Neural progenitor cell (in vitro differentiated cells): ENCODE measurements at regions not wholly inside any gene's neighbourhood (a gene's known extent, or its start where the extent isn't known, plus 50 kb on each side); places are given as distances from the start of the nearest gene placed in this dataset.

Source experiments
- CTCF ChIP-seq: fragments of 200-600 bp; sonication (generic); IDR thresholded peaks from 2 replicates; pipeline ENCODE4 v1.5.1; 2017; ENCODE audit warnings: antibody characterized with exemption, mild to moderate bottlenecking
- EZH2 ChIP-seq: fragments of 200-600 bp; sonication (generic); IDR thresholded peaks from 2 replicates; pipeline ENCODE4 v1.6.1; 2017; ENCODE audit warnings: antibody characterized with exemption, mild to moderate bottlenecking, moderate library complexity
- EZH2phosphoT487 ChIP-seq: fragments of 200-600 bp; sonication (generic); IDR thresholded peaks from 2 replicates; pipeline ENCODE4 v1.6.1; 2017; ENCODE audit warnings: antibody characterized with exemption

DNA sequence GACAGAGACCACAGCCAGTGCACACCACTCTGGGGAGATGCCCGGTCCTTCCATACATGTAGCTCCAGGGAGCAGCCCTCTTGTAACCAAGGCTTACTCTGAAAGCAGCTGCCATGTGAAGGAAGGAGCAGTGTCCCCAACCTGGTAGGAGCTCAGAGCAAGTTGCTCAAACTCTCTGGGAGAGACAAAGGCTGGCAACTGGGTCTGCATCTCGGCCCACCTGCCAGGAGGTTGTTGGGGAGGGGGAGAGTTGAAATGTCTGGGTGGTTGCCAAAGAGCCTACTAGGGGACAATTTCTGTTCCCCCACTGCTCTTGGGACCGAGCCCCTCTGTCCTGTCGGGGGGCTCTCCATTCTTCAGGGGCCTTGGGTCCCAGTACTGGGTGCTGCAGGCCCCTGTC lies 309.9 kb downstream of the TLE3 start:
- TF ChIP-seq CTCF = no peak
- no peak for TF ChIP-seq EZH2
- no peak for TF ChIP-seq EZH2phosphoT487
